ENCODE measurements at regions not wholly inside any gene's neighbourhood (a gene's known extent, or its start where the extent isn't known, plus 50 kb on each side); places are given as distances from the start of the nearest gene placed in this dataset.

GRCh38 chr3:18883571-18883970 lies 264.7 kb upstream of the KCNH8 start:
- no peak for DNase-seq

GRCh38 chr3:18880691-18881090 lies 267.6 kb upstream of the KCNH8 start:
- DNase-seq, result no peak

GRCh38 chr3:18872466-18872865 lies 275.8 kb upstream of the KCNH8 start:
- no peak for DNase-seq

- no peak for DNase-seq
Measured at GRCh38 chr3:18870642-18871041, 277.7 kb upstream of the KCNH8 start.

GRCh38 chr3:18870074-18870640 lies 278.2 kb upstream of the KCNH8 start:
- DNase-seq, result no peak

GRCh38 chr3:18868911-18869689 lies 279.2 kb upstream of the KCNH8 start:
- no peak for DNase-seq

GRCh38 chr3:18866899-18867298 lies 281.4 kb upstream of the KCNH8 start:
- DNase-seq, result no peak

- DNase-seq, result no peak
Measured at GRCh38 chr3:18864933-18865731, 283.2 kb upstream of the KCNH8 start.

GRCh38 chr3:18862077-18862476 lies 286.2 kb upstream of the KCNH8 start:
- DNase-seq, result no peak

- DNase-seq, result no peak
Measured at GRCh38 chr3:18861137-18861536, 287.2 kb upstream of the KCNH8 start.

GRCh38 chr3:18853269-18853668 lies 295.0 kb upstream of the KCNH8 start:
- no peak for DNase-seq

GRCh38 chr3:18847583-18848197 lies 300.6 kb upstream of the KCNH8 start:
- no peak for DNase-seq

- DNase-seq, result no peak
Measured at GRCh38 chr3:18843983-18844382, 304.3 kb upstream of the KCNH8 start.

GRCh38 chr3:18843188-18843587 lies 305.1 kb upstream of the KCNH8 start:
- no peak for DNase-seq

GRCh38 chr3:18841422-18842343 lies 306.6 kb upstream of the KCNH8 start:
- DNase-seq, result no peak

GRCh38 chr3:18840535-18841137 lies 307.7 kb upstream of the KCNH8 start:
- no peak for DNase-seq

GRCh38 chr3:18838758-18839157 lies 309.6 kb upstream of the KCNH8 start:
- no peak for DNase-seq

- no peak for DNase-seq
Measured at GRCh38 chr3:18837137-18837755, 311.1 kb upstream of the KCNH8 start.

- DNase-seq, result no peak
Measured at GRCh38 chr3:18835021-18835420, 313.3 kb upstream of the KCNH8 start.

- DNase-seq, result no peak
Measured at GRCh38 chr3:18830087-18830486, 318.2 kb upstream of the KCNH8 start.

GRCh38 chr3:18828637-18829036 lies 319.7 kb upstream of the KCNH8 start:
- no peak for DNase-seq

Data from tongue (tissue), 1 donor.